ENCODE measurements at regions not wholly inside any gene's neighbourhood (a gene's known extent, or its start where the extent isn't known, plus 50 kb on each side); places are given as distances from the start of the nearest gene placed in this dataset.

GRCh38 chr7:63042730-63043511 is 955.7 kb upstream of the ZNF722 start (continued):
- no peak for TF ChIP-seq ZNF532 (CRISPR knock-in tag; IDR thresholded peaks at IDR 0.05; ENCODE audit: borderline replicate concordance)

- H3K27ac Mint-ChIP-seq: no peak overlapping the region
- CTCF ChIA-PET: no interaction called here
- POLR2A ChIA-PET: no interaction called here
- peaks cover 22% of the 10 kb centered on the region for H3K27me3 Mint-ChIP-seq (ENCODE audit: low read depth)
- H3K4me1 Mint-ChIP-seq: no peaks in the 10 kb centered on the region
- DNase-seq (ENCODE audit: low spot score): no peak
- peaks cover 54% of the 10 kb centered on the region for H3K36me3 Mint-ChIP-seq
- TF ChIP-seq ETV6 (CRISPR knock-in tag; IDR thresholded peaks at IDR 0.05) (no peak), ZNF396 (CRISPR knock-in tag; IDR thresholded peaks at IDR 0.05; ENCODE audit: borderline replicate concordance) (no peak), ZMAT4 (CRISPR knock-in tag; IDR thresholded peaks at IDR 0.05) (no peak), PREB (CRISPR knock-in tag; IDR thresholded peaks at IDR 0.05; ENCODE audit: borderline replicate concordance) (no peak), ZSCAN18 (CRISPR knock-in tag; IDR thresholded peaks at IDR 0.05) (no peak), EMX1 (CRISPR knock-in tag; IDR thresholded peaks at IDR 0.05) (no peak), ATF2 (CRISPR knock-in tag; IDR thresholded peaks at IDR 0.05; ENCODE audit: borderline replicate concordance, low read depth) (no peak), ATF6 (CRISPR knock-in tag; IDR thresholded peaks at IDR 0.05) (no peak), ZNF532 (CRISPR knock-in tag; IDR thresholded peaks at IDR 0.05; ENCODE audit: borderline replicate concordance) (no peak), ZNF416 (CRISPR knock-in tag; IDR thresholded peaks at IDR 0.05) (no peak), OVOL2 (CRISPR knock-in tag; IDR thresholded peaks at IDR 0.05; ENCODE audit: borderline replicate concordance) (no peak)
- peaks cover 62% of the 10 kb centered on the region for H3K9me3 Mint-ChIP-seq
- no peak for ATAC-seq
- no peak overlapping the region for H3K4me3 Mint-ChIP-seq
Measured at GRCh38 chr7:63043657-63044543, 954.7 kb upstream of the ZNF722 start.

All from WTC11 (cell line).